Gastrocnemius medialis (tissue), 4 donors: ENCODE measurements at regions not wholly inside any gene's neighbourhood (a gene's known extent, or its start where the extent isn't known, plus 50 kb on each side); places are given as distances from the start of the nearest gene placed in this dataset.

Experiments
- CTCF ChIP-seq, 5 experiments: fragments of 450-650 bp in 3 of 5; fragments of 200-600 bp in 2 of 5; sonication (generic) in 2 of 5; IDR thresholded peaks in 4 of 5; conservative IDR thresholded peaks in 1 of 5; 1 replicate in 4 of 5; 2 replicates in 1 of 5; pipeline ENCODE4 v1.5.1; 2016 to 2019; ENCODE audit warnings: antibody characterized with exemption in 5 of 5, mild to moderate bottlenecking in 3 of 5, moderate library complexity in 3 of 5
- POLR2A ChIP-seq, 2 donors: fragments of 450-650 bp; IDR thresholded peaks; one replicate each; pipeline ENCODE4 v1.6.1; 2017; ENCODE audit warnings: antibody characterized with exemption in 2 of 2, mild to moderate bottlenecking in 2 of 2, moderate library complexity in 2 of 2

GRCh38 chr2:150325656-150326314 lies 161.7 kb downstream of the RND3 start:
- TF ChIP-seq CTCF (IDR thresholded peaks at IDR 0.05 in 4 of 5, conservative IDR thresholded peaks at IDR 0.05 in 1 of 5) (no peak), POLR2A (IDR thresholded peaks at IDR 0.05) (no peak)
